ENCODE measurements at regions not wholly inside any gene's neighbourhood (a gene's known extent, or its start where the extent isn't known, plus 50 kb on each side); places are given as distances from the start of the nearest gene placed in this dataset.

GRCh38 chr3:193914602-193915001, 221.3 kb upstream of the HES1 start:
- no peak for TF ChIP-seq POLR2A (IDR thresholded peaks at IDR 0.05)
- no peak for TF ChIP-seq CTCF (IDR thresholded peaks at IDR 0.05)
- TF ChIP-seq POLR2AphosphoS5 (IDR thresholded peaks at IDR 0.05): no peak

Data from prostate gland (tissue), 2 donors.